GM13977 (cell line): ENCODE measurements at regions not wholly inside any gene's neighbourhood (a gene's known extent, or its start where the extent isn't known, plus 50 kb on each side); places are given as distances from the start of the nearest gene placed in this dataset.

Experiments
- DNase-seq: peaks from one replicate; pipeline ENCODE4 v3.0.0; 2012; ENCODE audit warnings: low spot score
- CTCF ChIP-seq: IDR thresholded peaks from 2 replicates; pipeline ENCODE4 v1.5.1; 2012; ENCODE audit warnings: mild to moderate bottlenecking, control low read depth; ENCODE audit not compliant: insufficient read depth; ENCODE audit errors: extremely low read depth, missing control alignments
- in situ Hi-C: fragments of 300-500 bp; cut with MboI; formaldehyde crosslinking; loops from one replicate; pipeline ENCODE4 v1.12.0; 2022; ENCODE audit warnings: low sequenced_read_pairs, low pct_unique_long_range_greater_than_20kb, mixed read lengths, inconsistent platforms; ENCODE audit not compliant: unreplicated experiment

DNA sequence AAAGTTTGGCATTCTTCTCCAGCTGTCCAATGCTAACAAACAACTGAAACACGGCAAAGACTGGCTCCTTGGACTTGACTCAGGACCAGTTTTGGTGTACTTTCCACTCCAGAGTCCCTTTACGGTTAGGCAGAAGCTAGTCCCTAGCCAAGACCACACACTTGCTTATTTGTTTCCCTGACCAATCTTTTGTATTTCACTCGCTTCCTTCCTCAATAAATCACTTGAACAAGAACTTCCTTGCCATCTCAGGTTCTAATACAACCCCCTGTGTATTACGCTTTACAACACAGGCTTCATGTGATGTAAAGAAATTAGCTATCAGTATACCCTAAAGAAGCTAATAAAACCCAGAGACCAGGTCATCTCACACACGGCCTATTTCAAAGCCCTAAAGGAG lies 947.5 kb upstream of the CTNND2 start:
- DNase-seq = no peak

DNA sequence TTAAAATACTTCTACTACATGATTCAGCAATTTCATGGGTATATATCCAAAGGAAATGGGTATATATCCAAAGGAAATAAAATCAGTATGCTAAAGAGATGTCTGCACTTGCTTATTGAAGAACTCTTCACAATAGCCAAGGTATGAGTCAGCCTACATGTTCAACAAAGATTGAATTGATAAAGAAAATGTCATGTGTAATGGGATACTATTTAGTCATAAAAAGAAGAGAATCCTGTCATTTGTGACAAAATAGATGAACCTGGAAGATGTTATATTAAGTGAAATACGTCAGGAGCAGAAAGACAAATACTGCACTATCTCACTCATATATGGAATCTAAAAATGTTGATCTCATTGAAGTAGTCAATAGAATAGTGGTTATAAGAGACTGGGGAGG lies 944.5 kb upstream of the CTNND2 start:
- no peak for DNase-seq
- no peak for TF ChIP-seq CTCF
- in situ Hi-C loops = no loop called here

More for the DNA sequence above, 947.5 kb upstream of the CTNND2 start:
- in situ Hi-C loops = no loop called here
- no peak for TF ChIP-seq CTCF

- no peak for DNase-seq
- TF ChIP-seq CTCF = no peak
- in situ Hi-C loops = no loop called here
These were observed 941.4 kb upstream of the CTNND2 start for GRCh38 chr5:12845549-12846159.

GRCh38 chr5:12840972-12841371 lies 936.7 kb upstream of the CTNND2 start:
- no peak for TF ChIP-seq CTCF
- no peak for DNase-seq
- in situ Hi-C loops = no loop called here

- TF ChIP-seq CTCF = no peak
- in situ Hi-C loops = no loop called here
- no peak for DNase-seq
These were observed 933.3 kb upstream of the CTNND2 start for GRCh38 chr5:12837592-12837991.

DNA sequence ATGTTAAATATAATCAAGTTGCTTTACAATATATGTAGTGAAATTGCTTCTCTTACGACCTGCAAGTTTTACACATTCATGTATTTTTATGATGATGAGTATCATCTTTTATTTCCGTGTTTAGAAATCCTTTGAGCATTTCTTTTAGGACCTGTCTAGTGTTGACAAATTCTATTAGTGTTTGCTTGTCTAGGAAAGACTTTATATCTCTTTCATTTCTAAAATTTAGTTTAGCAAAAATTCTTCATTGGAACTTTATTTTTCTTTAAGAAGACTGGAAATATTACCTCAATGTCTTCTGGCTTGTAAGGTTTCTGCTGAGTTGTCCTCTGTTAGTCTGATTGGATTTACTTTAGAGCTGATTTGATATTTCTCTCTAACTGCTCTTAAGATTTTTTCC lies 920.9 kb upstream of the CTNND2 start:
- in situ Hi-C loops = no loop called here
- TF ChIP-seq CTCF = no peak
- DNase-seq = no peak
